ENCODE measurements at regions not wholly inside any gene's neighbourhood (a gene's known extent, or its start where the extent isn't known, plus 50 kb on each side); places are given as distances from the start of the nearest gene placed in this dataset.

GRCh38 chr1:82226186-82226505, 425.4 kb downstream of the ADGRL2 start:
- Histone ChIP-seq H4K20me1 (ENCODE audit: control insufficient read depth, insufficient read depth, low read depth, low read length) (no peaks in the 10 kb centered on the region), H3K27me3 (ENCODE audit: control insufficient read depth, low read length) (no peaks in the 10 kb centered on the region), H3K36me3 (ENCODE audit: control insufficient read depth, low read length) (no peaks in the 10 kb centered on the region), H3K9me2 (replicated peaks; ENCODE audit: control insufficient read depth, low read length) (no peaks in the 10 kb centered on the region), H3F3A (ENCODE audit: control insufficient read depth, insufficient read depth) (no peaks in the 10 kb centered on the region), H3K9me3 (ENCODE audit: control insufficient read depth, insufficient read depth, low read length) (no peaks in the 10 kb centered on the region), H3K4me2 (ENCODE audit: low read length) (no peak overlapping the region), H3K4me1 (ENCODE audit: control insufficient read depth, low read length) (no peaks in the 10 kb centered on the region), H3K79me2 (ENCODE audit: control insufficient read depth, low read length) (no peaks in the 10 kb centered on the region), H3K27ac (ENCODE audit: low read depth, low read length) (no peak overlapping the region), H3K4me3 (ENCODE audit: low read length) (no peak overlapping the region)
- TF ChIP-seq EZH2phosphoT487 (IDR thresholded peaks at IDR 0.05; ENCODE audit: borderline replicate concordance, low read length) (no peak), CTCF (IDR thresholded peaks at IDR 0.05; ENCODE audit: low read depth, low read length, poor library complexity, severe bottlenecking) (no peak)

- Histone ChIP-seq H3K4me1 (ENCODE audit: control insufficient read depth, low read length) (no peaks in the 10 kb centered on the region), H3K9me2 (replicated peaks; ENCODE audit: control insufficient read depth, low read length) (no peaks in the 10 kb centered on the region), H3K27me3 (ENCODE audit: control insufficient read depth, low read length) (no peaks in the 10 kb centered on the region), H3F3A (ENCODE audit: control insufficient read depth, insufficient read depth) (no peaks in the 10 kb centered on the region), H3K36me3 (ENCODE audit: control insufficient read depth, low read length) (no peaks in the 10 kb centered on the region), H3K4me2 (ENCODE audit: low read length) (no peak overlapping the region), H3K79me2 (ENCODE audit: control insufficient read depth, low read length) (no peaks in the 10 kb centered on the region), H3K27ac (ENCODE audit: low read depth, low read length) (no peak overlapping the region), H3K4me3 (ENCODE audit: low read length) (no peak overlapping the region), H4K20me1 (ENCODE audit: control insufficient read depth, insufficient read depth, low read depth, low read length) (no peaks in the 10 kb centered on the region), H3K9me3 (ENCODE audit: control insufficient read depth, insufficient read depth, low read length) (no peaks in the 10 kb centered on the region)
- no peak for TF ChIP-seq EZH2phosphoT487 (IDR thresholded peaks at IDR 0.05; ENCODE audit: borderline replicate concordance, low read length)
- TF ChIP-seq CTCF (IDR thresholded peaks at IDR 0.05; ENCODE audit: low read depth, low read length, poor library complexity, severe bottlenecking) = no peak
These were observed 424.9 kb downstream of the ADGRL2 start for GRCh38 chr1:82225421-82226185.

GRCh38 chr1:82223091-82223490, 422.4 kb downstream of the ADGRL2 start:
- Histone ChIP-seq H3F3A (ENCODE audit: control insufficient read depth, insufficient read depth) (no peaks in the 10 kb centered on the region), H3K36me3 (ENCODE audit: control insufficient read depth, low read length) (no peaks in the 10 kb centered on the region), H3K9me3 (ENCODE audit: control insufficient read depth, insufficient read depth, low read length) (no peaks in the 10 kb centered on the region), H4K20me1 (ENCODE audit: control insufficient read depth, insufficient read depth, low read depth, low read length) (no peaks in the 10 kb centered on the region), H3K27me3 (ENCODE audit: control insufficient read depth, low read length) (no peaks in the 10 kb centered on the region), H3K9me2 (replicated peaks; ENCODE audit: control insufficient read depth, low read length) (no peaks in the 10 kb centered on the region), H3K4me2 (ENCODE audit: low read length) (no peak overlapping the region), H3K79me2 (ENCODE audit: control insufficient read depth, low read length) (no peaks in the 10 kb centered on the region), H3K4me3 (ENCODE audit: low read length) (no peak overlapping the region), H3K27ac (ENCODE audit: low read depth, low read length) (no peak overlapping the region), H3K4me1 (ENCODE audit: control insufficient read depth, low read length) (no peaks in the 10 kb centered on the region)
- TF ChIP-seq CTCF (IDR thresholded peaks at IDR 0.05; ENCODE audit: low read depth, low read length, poor library complexity, severe bottlenecking) (no peak), EZH2phosphoT487 (IDR thresholded peaks at IDR 0.05; ENCODE audit: borderline replicate concordance, low read length) (no peak)
